ENCODE measurements at regions not wholly inside any gene's neighbourhood (a gene's known extent, or its start where the extent isn't known, plus 50 kb on each side); places are given as distances from the start of the nearest gene placed in this dataset.

GRCh38 chr2:239528883-239529282, 128.1 kb upstream of the HDAC4 start:
- no peak for DNase-seq

- DNase-seq = no peak
Observed at GRCh38 chr2:239528146-239528545, 127.3 kb upstream of the HDAC4 start.

GRCh38 chr2:239526666-239527415, 126.0 kb upstream of the HDAC4 start:
- no peak for DNase-seq

- DNase-seq = no peak
Observed at GRCh38 chr2:239526038-239526437, 125.2 kb upstream of the HDAC4 start.

- DNase-seq = no peak
Observed at GRCh38 chr2:239523954-239524330, 123.1 kb upstream of the HDAC4 start.

GRCh38 chr2:239523147-239523953, 122.5 kb upstream of the HDAC4 start:
- no peak for DNase-seq

GRCh38 chr2:239522740-239523119, 121.9 kb upstream of the HDAC4 start:
- no peak for DNase-seq

- DNase-seq = no peak
Observed at GRCh38 chr2:239522002-239522739, 121.4 kb upstream of the HDAC4 start.

GRCh38 chr2:239521518-239521815, 120.6 kb upstream of the HDAC4 start:
- DNase-seq = no peak

GRCh38 chr2:239520811-239521517, 120.1 kb upstream of the HDAC4 start:
- no peak for DNase-seq

GRCh38 chr2:239519921-239520585, 119.2 kb upstream of the HDAC4 start:
- DNase-seq = no peak

- no peak for DNase-seq
Observed at GRCh38 chr2:239519089-239519920, 118.5 kb upstream of the HDAC4 start.

GRCh38 chr2:239518286-239519088, 117.7 kb upstream of the HDAC4 start:
- DNase-seq = no peak

- DNase-seq = no peak
Observed at GRCh38 chr2:239517686-239518085, 116.9 kb upstream of the HDAC4 start.

GRCh38 chr2:239516954-239517305, 116.1 kb upstream of the HDAC4 start:
- no peak for DNase-seq

GRCh38 chr2:239516286-239516953, 115.6 kb upstream of the HDAC4 start:
- DNase-seq = no peak

GRCh38 chr2:239514754-239515530, 114.1 kb upstream of the HDAC4 start:
- no peak for DNase-seq

GRCh38 chr2:239512054-239512453, 111.2 kb upstream of the HDAC4 start:
- DNase-seq = no peak

Measured in right kidney (tissue), 1 donor.